HG03565 (cell line): ENCODE measurements at regions not wholly inside any gene's neighbourhood (a gene's known extent, or its start where the extent isn't known, plus 50 kb on each side); places are given as distances from the start of the nearest gene placed in this dataset.
"Not testable (repeated sequence)": the region's sequence is repeated elsewhere in the genome, so short reads cannot be mapped to it uniquely, and the experiment has no call there.

ENCODE experiments used
- ATAC-seq: cut with Tn5 transposase; IDR thresholded peaks from one replicate; pipeline ENCODE4 v1.9.1; 2021; ENCODE audit warnings: mild to moderate bottlenecking, moderate library complexity; ENCODE audit not compliant: unreplicated experiment

DNA sequence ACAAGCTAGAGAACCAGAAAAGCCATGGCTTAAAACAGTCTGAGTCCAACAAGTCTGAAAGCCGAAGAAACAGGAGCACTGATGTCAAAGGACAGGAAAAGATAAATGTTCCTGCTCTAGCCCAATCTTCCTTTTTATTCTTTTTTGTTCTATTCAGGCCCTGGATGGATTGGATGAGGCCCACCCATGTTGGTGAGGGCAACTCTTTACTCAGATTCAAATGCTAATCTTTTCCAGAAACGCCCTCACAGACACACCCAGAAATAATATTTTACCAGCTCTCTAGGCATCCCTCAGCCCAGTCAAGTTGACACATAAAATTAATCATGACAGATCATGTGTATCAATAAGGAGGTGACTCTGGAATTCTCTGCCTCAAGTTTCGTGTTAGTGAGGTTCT, 1002.7 kb downstream of the STPG2 start:
- ATAC-seq: no peak

DNA sequence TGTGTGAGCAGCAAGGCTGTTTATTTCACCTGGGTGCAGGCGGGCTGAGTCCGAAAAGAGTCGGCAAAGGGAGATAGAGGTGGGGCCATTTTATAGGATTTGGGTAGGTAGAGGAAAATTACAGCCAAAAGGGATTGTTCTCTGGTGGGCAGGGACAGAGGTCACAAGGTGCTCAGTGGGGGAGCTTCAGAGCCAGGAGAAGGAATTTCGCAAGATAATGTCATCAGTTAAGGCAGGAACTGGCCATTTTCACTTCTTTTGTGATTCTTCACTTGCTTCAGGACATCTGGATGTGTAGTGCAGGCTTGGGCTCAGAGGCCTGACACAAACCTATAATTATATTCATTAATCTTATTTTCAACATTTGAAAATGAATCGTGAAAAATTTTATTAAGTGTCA, 1001.9 kb downstream of the STPG2 start:
- not testable (repeated sequence) for ATAC-seq

- no peak for ATAC-seq
These were observed 1000.9 kb downstream of the STPG2 start for GRCh38 chr4:97142410-97142809.

DNA sequence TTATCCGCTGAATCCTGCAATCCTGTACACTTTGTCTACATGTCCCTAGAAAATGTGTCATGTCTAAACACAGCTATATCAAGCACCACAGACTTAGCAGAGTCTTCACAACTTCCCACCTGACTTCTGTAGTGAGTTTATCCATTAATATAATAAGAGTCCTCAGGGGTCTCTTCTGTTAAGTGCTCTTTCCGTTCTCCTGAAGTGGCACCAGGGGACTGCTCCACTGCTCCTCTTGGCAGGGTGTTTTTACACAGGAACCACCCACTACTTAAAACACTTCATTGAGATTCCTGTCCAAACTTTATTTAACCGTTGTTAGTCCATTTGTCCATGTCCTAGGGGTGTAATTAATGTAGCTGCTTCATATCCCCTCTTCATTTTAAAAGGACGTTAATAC, 1000.4 kb downstream of the STPG2 start:
- no peak for ATAC-seq

GRCh38 chr4:97144199-97144598, 999.1 kb downstream of the STPG2 start:
- no peak for ATAC-seq

DNA sequence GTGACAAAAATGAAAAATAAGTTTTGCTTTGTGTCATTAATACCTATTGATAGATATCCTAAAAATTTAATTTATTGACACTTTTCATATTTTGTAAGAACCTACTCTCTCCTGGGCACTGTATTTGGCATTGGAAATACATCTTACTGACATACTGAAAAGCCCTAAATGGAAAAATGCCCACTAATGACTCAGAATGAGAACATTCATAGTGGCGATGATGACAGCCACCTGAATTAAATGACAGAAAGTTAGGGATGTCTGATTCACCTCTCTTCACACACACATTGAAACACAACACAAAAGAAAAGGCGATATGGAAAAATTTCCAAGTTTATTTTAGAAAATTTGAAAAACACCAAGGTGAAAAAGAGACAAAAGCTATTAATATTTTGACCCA, 992.3 kb downstream of the STPG2 start:
- no peak for ATAC-seq

DNA sequence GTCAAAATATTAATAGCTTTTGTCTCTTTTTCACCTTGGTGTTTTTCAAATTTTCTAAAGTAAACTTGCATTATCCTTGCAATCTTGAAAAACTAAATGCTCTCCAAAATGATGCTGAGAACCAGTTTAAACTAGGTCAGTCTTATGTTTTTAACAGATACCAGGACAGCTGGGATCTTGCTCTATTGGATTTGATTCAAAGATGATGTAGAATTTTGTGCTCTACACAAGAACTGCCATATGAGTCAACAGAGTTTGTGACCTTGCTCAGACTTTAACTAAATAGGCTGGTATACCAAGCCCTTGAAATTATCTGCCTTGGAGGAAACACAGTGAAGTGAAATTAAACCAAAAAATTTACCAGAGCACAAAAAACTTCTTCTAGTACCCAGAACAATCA, 991.1 kb downstream of the STPG2 start:
- no peak for ATAC-seq

DNA sequence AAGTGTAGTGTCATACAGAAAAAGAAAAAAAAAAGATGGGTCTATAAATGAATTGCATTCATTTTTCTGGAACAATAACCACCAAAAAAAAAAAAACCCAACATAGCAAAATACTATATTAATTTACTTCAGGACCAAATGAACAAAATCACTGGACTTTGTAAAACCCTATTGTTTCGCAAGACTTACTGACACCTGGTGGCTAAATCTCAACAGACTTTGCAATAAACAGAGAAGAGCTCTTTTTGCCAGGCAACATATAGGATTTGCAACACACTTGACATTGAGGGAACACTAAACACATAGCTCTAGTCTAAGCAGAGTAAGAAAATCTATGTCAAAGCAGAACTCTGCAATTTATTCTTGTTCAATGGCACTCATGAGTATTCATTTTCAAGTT, 990.2 kb downstream of the STPG2 start:
- ATAC-seq: no peak

GRCh38 chr4:97159625-97160024, 983.7 kb downstream of the STPG2 start:
- ATAC-seq: no peak

DNA sequence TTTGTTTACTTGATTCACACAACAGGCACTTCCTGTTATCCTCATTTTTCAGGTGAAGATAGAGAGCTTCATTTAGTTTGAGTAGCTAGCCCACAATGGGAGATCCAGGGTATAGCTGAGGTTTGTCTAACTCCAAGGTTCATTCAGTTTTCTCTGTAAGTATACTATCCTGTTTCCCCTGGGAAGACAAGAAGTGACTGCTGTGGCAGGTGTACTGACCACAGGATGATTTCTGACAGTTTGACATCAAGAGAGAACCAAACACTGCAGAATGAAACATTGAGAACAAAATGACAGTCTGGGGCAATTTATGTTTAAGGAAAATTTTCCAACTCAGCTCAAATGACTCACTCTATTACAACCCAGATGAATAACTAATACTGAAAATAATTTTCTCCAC, 958.0 kb downstream of the STPG2 start:
- no peak for ATAC-seq

DNA sequence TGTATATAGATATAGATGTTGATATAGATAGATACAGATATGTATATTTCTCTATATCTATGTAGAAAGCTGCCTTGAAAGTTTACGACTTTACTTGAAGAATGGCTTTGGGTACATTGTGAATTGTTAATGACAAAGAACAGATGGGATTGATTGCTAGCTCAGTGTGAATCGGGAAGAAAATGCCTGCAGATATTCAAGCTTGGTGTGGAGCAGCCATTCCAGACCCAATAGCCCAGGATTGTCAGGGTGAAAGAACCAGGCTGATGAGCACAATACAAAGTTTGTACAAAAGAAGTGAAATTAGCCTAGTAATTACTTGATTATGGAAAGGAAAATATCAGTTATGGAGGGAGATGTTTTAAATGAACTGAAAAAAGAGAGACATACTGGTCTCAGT, 946.2 kb downstream of the STPG2 start:
- ATAC-seq: no peak

DNA sequence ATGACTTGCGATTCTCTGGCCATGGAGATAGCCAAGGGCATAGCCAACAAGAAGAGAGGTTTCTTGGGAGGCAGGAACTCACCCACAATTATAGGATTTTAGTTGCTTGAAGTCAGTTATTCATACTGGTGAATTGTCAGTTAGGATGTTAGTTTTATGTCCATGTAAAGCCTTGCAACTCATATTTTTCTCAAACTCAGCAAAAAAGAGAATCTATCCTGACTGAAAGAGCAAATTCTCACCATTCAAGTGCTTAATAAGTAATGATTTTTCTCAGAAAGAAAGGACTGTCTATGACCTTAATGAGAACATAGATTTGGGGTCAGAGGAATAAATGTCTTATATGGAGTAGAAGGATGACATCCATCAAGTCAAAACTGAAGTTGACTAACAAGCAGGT, 934.5 kb downstream of the STPG2 start:
- no peak for ATAC-seq

DNA sequence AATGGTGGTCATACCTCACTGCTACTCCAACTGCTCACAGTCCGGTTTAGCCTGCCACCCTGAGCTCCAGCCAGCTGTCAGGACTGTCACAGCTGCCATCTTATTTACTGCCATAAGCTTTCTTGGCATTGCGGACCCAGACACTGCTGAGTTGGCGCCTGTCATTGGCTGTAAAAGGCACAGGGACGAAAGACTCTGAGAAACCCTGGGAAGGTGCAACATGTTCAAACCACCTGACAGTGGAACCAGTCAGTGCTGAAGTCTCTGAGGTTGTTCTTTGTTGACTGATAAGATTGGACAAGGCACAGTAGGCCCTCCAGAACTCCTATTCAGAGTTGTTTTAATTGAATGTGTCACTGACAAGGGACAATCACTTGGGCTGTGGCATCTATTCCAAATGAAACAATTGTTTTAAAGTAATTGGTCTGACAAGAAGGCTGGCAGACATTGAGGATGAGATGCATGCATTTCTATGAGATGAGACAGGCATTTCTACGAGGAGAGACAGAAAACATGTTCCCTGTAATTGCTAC, 927.8 kb downstream of the STPG2 start:
- ATAC-seq: no peak

DNA sequence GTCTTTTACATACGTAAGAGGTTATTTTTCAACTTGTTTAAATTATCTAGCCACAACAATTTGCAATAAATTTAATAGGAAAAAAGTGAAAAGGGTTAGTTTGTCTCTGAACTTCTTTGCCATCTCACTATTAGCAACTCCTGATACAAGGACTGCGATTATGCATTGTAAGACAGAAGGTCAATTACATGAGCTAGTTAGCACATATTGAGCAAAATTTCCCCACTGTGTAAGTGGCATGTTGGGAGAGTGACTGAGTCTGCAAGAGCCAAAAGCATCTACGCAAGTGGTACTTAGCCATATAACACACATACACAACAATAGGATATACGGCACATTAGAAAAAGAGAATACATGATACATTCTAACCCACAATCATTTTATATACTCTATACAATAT, 927.2 kb downstream of the STPG2 start:
- no peak for ATAC-seq

GRCh38 chr4:97235521-97235920, 907.8 kb downstream of the STPG2 start:
- no peak for ATAC-seq

DNA sequence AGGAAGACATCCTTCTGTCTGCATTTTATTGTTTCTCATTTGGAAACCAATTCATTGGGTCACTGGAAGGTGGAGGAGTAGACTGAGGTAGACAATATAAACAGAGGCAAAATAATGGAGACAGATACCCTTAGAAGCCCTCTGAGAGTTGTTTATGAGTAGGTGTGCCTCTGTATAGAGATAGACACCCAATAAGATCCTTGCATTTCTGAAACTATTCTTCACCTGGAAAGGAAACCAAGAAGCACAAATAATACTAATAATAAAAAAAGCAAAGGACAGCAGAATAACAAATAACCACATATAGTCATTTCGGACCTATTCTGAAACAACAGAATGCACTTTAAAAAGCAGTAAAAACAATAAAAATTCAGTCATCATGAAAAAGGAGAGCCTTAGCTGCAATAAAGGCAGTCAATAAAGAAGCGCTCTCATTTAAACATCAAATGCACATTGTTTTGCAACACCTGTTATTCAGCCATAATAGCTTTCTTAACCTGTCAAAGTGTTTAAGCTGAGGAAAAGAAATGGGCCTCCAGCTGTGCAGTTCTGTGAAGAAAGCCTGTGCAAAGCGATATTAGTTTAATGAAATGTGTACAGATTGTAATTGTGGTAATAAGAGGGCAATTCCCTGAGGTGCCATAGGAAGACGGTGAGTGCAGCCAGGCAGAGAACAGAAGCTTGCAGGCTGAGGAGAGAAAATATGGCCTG, 904.2 kb downstream of the STPG2 start:
- ATAC-seq: no peak

DNA sequence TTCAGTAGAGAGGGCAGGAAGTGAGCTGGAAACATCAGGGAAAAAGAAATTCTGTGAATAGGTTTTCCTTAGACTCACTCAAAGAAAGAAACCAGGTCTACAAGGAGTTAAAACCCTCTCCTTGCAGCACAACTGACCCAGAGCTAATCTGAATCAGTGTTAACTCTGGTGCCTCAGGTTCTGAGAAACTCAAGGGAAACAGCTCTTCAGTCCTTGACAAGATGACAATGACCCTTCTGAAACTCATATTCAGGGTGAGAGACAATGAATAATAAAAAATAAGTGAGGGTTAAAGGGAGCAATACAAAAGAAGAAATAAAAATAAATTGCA, 903.6 kb downstream of the STPG2 start:
- no peak for ATAC-seq

- ATAC-seq: no peak
These were observed 890.6 kb downstream of the STPG2 start for GRCh38 chr4:97252615-97253154.

DNA sequence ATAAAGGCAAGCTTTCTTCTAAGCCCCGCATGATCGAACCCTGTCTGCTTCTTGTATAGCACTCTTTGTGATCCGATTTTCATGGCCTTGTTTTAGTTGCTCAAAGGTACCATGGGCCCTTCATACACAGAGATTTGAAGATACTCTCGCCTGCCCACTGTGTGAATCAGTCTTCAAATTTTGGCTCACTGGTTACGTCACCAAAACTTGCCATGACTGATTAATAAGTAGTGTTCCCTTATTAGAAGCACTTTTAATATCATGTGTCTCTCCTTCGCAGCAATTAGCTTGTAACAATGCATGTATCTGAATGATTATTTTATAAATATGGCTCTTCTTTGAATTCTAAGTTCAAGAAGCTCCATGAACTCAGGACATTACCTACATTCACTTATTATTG, 880.5 kb downstream of the STPG2 start:
- ATAC-seq: no peak

DNA sequence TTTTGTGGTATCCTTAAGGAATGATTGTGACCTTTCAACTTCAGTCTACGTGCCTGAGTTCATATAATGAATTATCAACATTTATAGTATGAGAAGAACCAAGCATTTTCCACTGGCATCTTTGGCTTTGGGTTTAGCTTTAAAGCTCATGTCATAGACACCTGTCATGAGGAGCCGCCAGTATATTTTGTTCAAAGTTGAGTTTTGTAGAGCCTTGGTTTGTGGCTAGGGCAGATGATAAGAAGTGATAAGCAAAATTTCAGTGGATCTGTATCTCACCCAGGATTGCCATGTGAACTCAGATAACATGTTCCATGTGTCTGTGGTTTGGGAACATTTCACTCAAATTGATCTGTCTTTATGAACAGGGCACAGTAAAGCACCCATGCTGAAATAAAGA, 873.2 kb downstream of the STPG2 start:
- ATAC-seq: no peak

DNA sequence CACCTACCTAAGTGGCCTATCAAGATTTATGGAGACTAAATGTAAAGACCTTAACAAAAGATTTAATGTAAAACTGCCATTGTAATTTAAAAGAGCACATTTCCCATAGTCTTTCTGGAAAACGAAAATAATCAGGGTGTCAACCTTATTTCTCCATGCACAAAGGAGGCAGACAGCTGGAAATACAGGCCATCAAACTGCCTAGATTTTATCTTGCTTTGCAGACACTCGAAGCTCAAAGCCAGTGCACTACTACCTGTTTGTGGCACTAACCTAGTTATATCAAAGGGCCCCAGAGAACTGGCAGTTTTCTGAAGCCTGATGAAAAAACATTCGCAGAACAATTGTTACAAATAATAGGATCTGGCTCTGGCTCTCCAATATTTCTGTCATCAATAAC, 863.9 kb downstream of the STPG2 start:
- no peak for ATAC-seq

DNA sequence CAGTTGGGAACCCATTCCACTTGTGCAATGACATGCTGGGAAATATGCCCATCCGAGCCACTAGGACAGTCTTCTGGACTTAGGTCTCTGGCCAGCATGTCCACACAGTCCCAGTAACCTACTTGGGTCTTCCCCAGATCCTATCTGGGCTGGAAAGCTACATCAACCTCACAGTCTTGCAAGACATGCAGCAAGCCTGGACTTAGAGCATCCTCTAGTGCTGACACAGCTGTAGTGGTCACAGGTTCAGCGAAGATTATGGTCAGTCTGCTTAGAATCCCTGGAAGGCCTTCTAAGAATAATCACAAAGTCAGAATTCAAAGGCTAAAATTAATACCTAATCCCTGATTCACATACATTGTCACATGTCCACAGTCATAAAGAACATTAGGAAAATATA, 842.7 kb downstream of the STPG2 start:
- no peak for ATAC-seq

DNA sequence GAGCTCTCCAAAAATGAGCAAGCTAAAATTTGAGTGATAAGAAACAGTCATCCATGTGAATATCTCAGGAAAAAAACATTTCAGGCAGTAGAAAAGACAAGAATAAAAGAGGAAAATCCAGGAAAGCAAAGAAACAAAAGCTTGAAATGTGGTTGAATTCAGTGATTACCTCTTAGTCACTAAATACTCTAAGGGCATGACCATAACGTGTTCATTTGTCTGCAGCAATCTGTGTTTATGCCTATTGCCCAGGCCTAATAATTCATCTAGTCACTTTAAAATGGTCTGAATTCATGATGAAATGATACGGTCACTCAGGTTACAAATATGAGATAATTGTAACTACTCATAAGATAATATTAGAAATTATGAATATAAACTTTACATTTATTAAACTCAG, 837.9 kb downstream of the STPG2 start:
- ATAC-seq: no peak
